NB4 (cell line): ENCODE measurements at regions not wholly inside any gene's neighbourhood (a gene's known extent, or its start where the extent isn't known, plus 50 kb on each side); places are given as distances from the start of the nearest gene placed in this dataset.
A peak's percentile ranks its signal among the peaks of the same experiment; 100 is the strongest.

Source experiments
- DNase-seq: peaks from one replicate; pipeline ENCODE4 v3.0.0; 2010; ENCODE audit warnings: low read depth
- H3K4me3 ChIP-seq: one replicate; pipeline ENCODE4 v1.5.1; 2011; ENCODE audit warnings: mild to moderate bottlenecking, low read depth, low read length, moderate library complexity
- CTCF ChIP-seq: IDR thresholded peaks from one replicate; pipeline ENCODE4 v1.5.1; 2012; ENCODE audit warnings: low read depth, low read length
- MYC ChIP-seq: IDR thresholded peaks from 2 replicates; pipeline ENCODE4 v1.6.1; 2011; ENCODE audit warnings: low read depth, low read length
- POLR2A ChIP-seq: IDR thresholded peaks from 2 replicates; pipeline ENCODE4 v1.6.1; 2011; ENCODE audit warnings: mild to moderate bottlenecking; ENCODE audit not compliant: insufficient read length; ENCODE audit errors: extremely low read depth
- TF ChIP-seq, protein P1 (sequence below): IDR thresholded peaks from 2 replicates; pipeline ENCODE4 v1.6.1; 2011; ENCODE audit warnings: low read depth, low read length

DNA sequence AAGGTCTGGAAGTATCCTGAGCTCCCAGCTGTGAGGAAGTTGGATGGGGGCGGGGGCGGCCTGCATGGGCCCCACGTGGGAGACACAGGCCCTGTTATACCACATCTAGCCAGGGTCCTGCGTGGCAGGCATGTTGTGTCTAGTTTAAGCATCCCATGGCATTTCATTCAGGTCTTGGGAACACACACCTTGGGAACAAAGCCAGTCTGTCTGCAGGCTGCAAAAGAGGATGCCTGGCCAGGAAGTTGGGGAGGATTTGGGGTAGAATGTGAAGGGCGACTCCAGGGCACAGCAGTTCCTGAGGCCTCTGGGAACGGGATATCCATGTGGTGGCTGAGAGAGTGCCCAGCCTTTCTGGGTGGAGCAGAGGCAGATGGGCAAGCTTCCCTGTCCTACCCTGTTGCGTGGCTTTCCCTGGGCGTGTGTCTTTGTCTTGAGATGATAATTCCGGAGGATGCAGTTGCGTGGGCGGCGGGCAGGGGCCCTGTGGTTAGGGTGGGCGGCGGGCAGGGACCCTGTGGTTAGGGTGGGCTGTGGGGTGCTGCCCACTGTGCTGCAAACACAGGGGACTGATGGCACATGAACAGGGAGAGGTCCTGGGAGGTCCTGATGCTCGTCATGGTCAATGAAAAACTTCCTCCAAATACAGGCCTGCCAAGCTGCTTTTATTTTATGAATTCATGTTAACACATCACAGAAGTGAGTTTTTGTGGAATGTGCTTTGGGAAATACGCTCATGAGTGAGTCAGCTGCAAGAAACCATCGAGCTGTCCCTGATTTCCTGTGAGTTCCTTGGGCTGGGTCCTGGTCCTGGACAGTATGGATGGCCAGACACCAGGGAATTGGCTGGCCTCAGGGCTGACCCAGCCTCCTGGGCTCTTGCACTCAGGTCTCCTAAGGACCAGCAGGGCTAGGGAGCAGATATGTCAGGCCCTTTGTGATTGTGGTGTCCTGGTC is 90.0 kb upstream of the HS6ST1 start:
- DNase-seq: peak; percentile 77
- TF ChIP-seq MYC (peak; percentile 29; the same call in 1 of the 2 replicates), CTCF (no peak), POLR2A (no peak)
- TF ChIP-seq, protein P1, sequence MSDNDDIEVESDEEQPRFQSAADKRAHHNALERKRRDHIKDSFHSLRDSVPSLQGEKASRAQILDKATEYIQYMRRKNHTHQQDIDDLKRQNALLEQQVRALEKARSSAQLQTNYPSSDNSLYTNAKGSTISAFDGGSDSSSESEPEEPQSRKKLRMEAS: no peak; the same call in 1 of the 2 replicates
- no peak overlapping the region for H3K4me3 ChIP-seq

GRCh38 chr2:128409326-128410034 is 90.8 kb upstream of the HS6ST1 start:
- TF ChIP-seq MYC: no peak
- TF ChIP-seq, protein P1: no peak
- TF ChIP-seq POLR2A: no peak
- no peak for TF ChIP-seq CTCF

GRCh38 chr2:128410035-128410757 is 91.5 kb upstream of the HS6ST1 start:
- TF ChIP-seq, protein P1: no peak
- no peak for TF ChIP-seq CTCF
- TF ChIP-seq MYC: no peak
- no peak for TF ChIP-seq POLR2A
- peak; percentile 55 for DNase-seq
- no peak overlapping the region for H3K4me3 ChIP-seq

More at GRCh38 chr2:128409326-128410034, 90.8 kb upstream of the HS6ST1 start:
- H3K4me3 ChIP-seq: no peak overlapping the region
- DNase-seq: peak; percentile 40

DNA sequence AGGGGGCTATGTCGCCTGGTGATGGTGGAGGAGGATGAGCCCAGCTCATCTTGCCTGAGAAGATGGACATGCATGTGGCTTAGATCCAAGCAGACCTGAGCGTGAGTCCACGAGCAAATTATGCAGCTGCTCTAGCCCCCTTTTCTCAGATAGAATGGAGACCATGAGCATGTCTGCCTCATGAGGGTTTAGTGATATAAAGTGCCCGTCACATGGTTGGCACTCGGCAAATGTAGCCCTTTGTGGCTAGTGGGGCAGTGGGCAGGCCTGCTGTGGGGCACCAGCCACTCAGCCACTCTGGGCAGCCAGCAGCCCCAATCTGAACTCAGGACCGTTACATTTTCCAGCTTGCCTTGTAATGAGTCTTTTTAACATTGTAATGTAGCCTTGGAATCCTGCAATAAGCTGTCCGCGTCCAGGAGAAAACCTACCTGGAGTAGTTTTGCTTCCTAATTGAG is 92.1 kb upstream of the HS6ST1 start:
- no peak for DNase-seq
- no peak overlapping the region for H3K4me3 ChIP-seq
- TF ChIP-seq CTCF (no peak), POLR2A (no peak), MYC (no peak)
- TF ChIP-seq, protein P1: no peak

DNA sequence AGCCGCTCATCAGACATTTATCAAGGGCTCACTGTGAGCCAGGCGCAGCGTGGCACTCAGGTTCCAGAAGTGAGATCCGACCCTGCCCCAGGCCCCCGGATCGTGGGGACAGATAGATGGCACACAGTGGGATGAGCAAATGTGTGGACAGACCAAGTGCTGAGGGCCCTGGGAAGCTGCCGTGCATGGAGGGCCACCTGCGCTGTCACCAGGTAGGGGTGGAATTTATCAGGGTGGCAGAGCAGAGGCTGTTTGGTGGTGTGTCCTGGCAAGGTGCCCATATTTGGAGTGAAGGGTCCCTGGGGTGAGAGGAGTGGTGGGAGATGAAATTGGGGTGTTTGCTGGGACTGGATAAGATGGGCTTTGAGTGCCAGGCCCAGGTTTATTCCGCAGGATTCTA is 92.8 kb upstream of the HS6ST1 start:
- TF ChIP-seq, protein P1: no peak
- no peak for TF ChIP-seq POLR2A
- TF ChIP-seq CTCF: no peak
- TF ChIP-seq MYC: no peak
- DNase-seq: no peak
- H3K4me3 ChIP-seq: no peak overlapping the region
